Mucosa of rectum (tissue), 2 donors: ENCODE measurements at regions not wholly inside any gene's neighbourhood (a gene's known extent, or its start where the extent isn't known, plus 50 kb on each side); places are given as distances from the start of the nearest gene placed in this dataset.

ENCODE experiments used
- H3K27ac ChIP-seq, 2 donors: one replicate each; pipeline ENCODE4 v1.7.0; 2013; ENCODE audit warnings: inconsistent platforms in 2 of 2, low read depth in 2 of 2, low read length in 2 of 2
- H3K27me3 ChIP-seq, 2 donors: one replicate each; pipeline ENCODE4 v1.7.0; 2013; ENCODE audit warnings: low read length in 2 of 2; ENCODE audit not compliant: control insufficient read depth in 2 of 2, insufficient read depth in 2 of 2
- H3K36me3 ChIP-seq, 2 donors: one replicate each; pipeline ENCODE4 v1.7.0; 2013; ENCODE audit warnings: low read length in 2 of 2; ENCODE audit not compliant: control insufficient read depth in 2 of 2, insufficient read depth in 2 of 2
- H3K4me1 ChIP-seq, 2 donors: one replicate each; pipeline ENCODE4 v1.7.0; 2013; ENCODE audit warnings: low read length in 2 of 2, mild to moderate bottlenecking in 1 of 2; ENCODE audit not compliant: control insufficient read depth in 2 of 2, insufficient read depth in 2 of 2
- H3K4me3 ChIP-seq, 2 donors: one replicate each; pipeline ENCODE4 v1.7.0; 2013; ENCODE audit warnings: low read length in 2 of 2
- H3K9ac ChIP-seq, 2 donors: one replicate each; pipeline ENCODE4 v1.7.0; 2013; ENCODE audit warnings: low read length in 2 of 2, low read depth in 1 of 2, mild to moderate bottlenecking in 1 of 2
- H3K9me3 ChIP-seq, 2 donors: one replicate each; pipeline ENCODE4 v1.7.0; 2013; ENCODE audit warnings: low read length in 2 of 2; ENCODE audit not compliant: control insufficient read depth in 2 of 2
- donor health status: healthy.
- donor health status: Normal muscosa, but diverticular disease.

DNA sequence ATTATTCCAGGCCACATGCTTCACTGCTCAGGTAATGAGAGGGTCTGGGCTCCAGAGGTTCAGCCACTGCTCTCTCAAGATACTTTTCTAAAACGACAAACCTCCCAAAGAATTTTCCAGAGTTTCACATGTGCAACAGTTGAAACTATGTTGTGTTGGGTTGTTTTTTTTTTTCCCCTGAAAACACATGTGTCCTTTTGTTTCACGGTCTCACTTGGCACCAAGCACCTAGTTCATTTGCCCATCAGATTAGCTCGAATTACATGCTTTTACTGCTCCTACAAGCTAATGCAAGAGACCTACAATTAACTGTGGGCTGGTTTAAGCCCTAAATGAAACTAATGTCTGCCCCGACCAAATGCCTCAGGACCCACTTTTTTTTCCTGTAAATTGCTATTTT, 313.3 kb downstream of the FGFR2 start:
- Histone ChIP-seq H3K4me1 (peaks cover 20 to 46% of the 10 kb centered on the region in 2 donors), H3K4me3 (no peak overlapping the region), H3K9me3 (no peaks in the 10 kb centered on the region), H3K27me3 (no peaks in the 10 kb centered on the region), H3K9ac (no peak overlapping the region), H3K27ac (peak overlapping the region; percentile 26 to 44), H3K36me3 (no peaks in the 10 kb centered on the region)

- Histone ChIP-seq H3K4me3 (no peak overlapping the region), H3K27me3 (no peaks in the 10 kb centered on the region), H3K9ac (no peak overlapping the region), H3K4me1 (peaks cover 20 to 45% of the 10 kb centered on the region in 2 donors), H3K36me3 (no peaks in the 10 kb centered on the region), H3K9me3 (no peaks in the 10 kb centered on the region), H3K27ac (no peak overlapping the region)
Observed at GRCh38 chr10:121285406-121286196, 312.6 kb downstream of the FGFR2 start.

- H3K36me3 ChIP-seq: no peaks in the 10 kb centered on the region
- no peak overlapping the region for H3K4me3 ChIP-seq
- no peaks in the 10 kb centered on the region for H3K9me3 ChIP-seq
- no peaks in the 10 kb centered on the region for H3K27me3 ChIP-seq
- no peak overlapping the region for H3K9ac ChIP-seq
- H3K27ac ChIP-seq: peak overlapping the region in 1 of 2 donors; percentile 17
- peaks cover 25 to 39% of the 10 kb centered on the region in 2 donors for H3K4me1 ChIP-seq
Observed at GRCh38 chr10:121288011-121288410, 310.2 kb downstream of the FGFR2 start.

DNA sequence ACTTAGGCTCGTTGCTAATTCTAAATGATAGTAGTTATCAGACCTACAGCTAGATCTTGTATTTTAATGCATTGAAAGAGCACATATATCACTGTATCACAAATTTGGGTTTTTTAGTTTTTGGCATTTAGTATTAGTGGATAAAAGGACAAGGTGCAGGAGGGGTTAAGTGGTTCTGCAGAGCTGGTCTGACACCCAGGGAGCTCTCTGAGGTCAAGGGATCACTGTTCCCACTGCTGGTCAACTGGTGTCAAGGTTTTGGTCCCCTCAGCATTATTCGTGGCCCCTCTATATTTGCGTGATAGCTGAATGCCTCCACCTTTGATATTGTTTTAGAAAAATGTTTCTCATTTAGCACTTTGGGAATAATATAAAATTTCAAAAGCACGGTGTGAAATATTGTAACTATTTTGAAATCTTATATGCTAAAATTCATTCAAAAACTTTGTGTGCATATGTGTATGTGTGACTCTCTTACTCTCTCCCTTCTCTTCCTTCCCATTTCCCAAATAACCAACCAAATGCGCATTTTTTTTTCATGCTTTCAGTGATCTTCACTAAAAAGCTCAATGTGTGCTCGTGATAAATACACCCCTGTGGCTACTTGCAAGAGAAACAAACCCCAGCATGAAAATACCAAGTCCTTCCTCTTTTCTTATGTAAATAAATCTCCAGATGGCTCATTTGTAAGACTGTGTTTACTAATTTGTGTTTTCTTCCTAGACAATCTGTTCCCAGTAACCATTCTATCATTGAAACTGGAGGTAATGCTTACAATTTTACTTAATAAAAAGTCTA, 309.2 kb downstream of the FGFR2 start:
- Histone ChIP-seq H3K36me3 (no peaks in the 10 kb centered on the region), H3K9ac (no peak overlapping the region), H3K27ac (no peak overlapping the region), H3K9me3 (no peaks in the 10 kb centered on the region), H3K27me3 (no peaks in the 10 kb centered on the region), H3K4me1 (peaks cover 25 to 33% of the 10 kb centered on the region in 2 donors), H3K4me3 (no peak overlapping the region)

GRCh38 chr10:121289800-121290199, 308.4 kb downstream of the FGFR2 start:
- Histone ChIP-seq H3K4me3 (no peak overlapping the region), H3K27me3 (no peaks in the 10 kb centered on the region), H3K36me3 (no peaks in the 10 kb centered on the region), H3K9ac (no peak overlapping the region), H3K4me1 (peaks cover 25% of the 10 kb centered on the region in 2 donors), H3K9me3 (no peaks in the 10 kb centered on the region), H3K27ac (no peak overlapping the region)

DNA sequence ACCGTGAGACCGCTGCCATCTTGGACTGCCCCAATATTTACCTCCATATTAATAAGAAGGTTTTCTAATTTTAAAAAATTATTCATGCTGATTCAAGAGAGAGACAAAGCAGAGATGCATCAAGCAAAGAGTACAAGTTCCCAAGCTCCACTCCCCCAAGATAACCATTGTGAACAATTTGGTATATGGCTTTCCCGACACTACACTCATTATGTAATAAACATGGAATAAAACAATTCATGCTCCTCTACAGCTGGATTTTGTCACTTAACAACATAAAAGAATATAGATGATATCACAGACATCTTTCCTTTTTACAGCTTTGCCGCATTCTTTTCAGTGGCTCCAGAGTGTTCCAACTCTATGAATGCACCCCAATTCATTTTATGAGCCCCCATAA, 307.6 kb downstream of the FGFR2 start:
- no peaks in the 10 kb centered on the region for H3K9me3 ChIP-seq
- H3K4me3 ChIP-seq: no peak overlapping the region
- no peaks in the 10 kb centered on the region for H3K27me3 ChIP-seq
- H3K9ac ChIP-seq: no peak overlapping the region
- peak overlapping the region in 1 of 2 donors; percentile 26 for H3K27ac ChIP-seq
- peaks cover 20 to 24% of the 10 kb centered on the region in 2 donors for H3K4me1 ChIP-seq
- H3K36me3 ChIP-seq: no peaks in the 10 kb centered on the region

DNA sequence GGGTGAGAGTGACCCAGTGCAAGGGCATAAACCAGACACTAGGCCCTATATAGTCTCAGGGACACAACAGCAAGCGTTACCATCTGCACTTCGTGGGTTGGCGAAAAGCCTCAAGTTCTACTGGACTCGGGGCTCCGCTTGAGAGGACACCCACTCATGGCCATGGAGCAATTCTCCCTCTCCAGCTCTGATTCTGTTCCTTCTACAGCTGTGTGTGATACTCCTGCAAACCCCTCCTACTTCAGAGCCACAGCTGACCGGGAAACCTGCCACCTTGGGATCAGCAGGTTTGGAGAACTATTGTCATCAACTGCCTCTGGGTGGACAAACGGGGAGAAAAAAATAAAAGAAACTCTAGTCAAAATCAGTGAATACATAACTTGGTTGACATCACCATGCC, 306.9 kb downstream of the FGFR2 start:
- Histone ChIP-seq H3K4me1 (peaks cover 20% of the 10 kb centered on the region in 2 donors), H3K27ac (peak overlapping the region in 1 of 2 donors; percentile 52), H3K9me3 (no peaks in the 10 kb centered on the region), H3K9ac (no peak overlapping the region), H3K27me3 (no peaks in the 10 kb centered on the region), H3K4me3 (no peak overlapping the region), H3K36me3 (no peaks in the 10 kb centered on the region)

DNA sequence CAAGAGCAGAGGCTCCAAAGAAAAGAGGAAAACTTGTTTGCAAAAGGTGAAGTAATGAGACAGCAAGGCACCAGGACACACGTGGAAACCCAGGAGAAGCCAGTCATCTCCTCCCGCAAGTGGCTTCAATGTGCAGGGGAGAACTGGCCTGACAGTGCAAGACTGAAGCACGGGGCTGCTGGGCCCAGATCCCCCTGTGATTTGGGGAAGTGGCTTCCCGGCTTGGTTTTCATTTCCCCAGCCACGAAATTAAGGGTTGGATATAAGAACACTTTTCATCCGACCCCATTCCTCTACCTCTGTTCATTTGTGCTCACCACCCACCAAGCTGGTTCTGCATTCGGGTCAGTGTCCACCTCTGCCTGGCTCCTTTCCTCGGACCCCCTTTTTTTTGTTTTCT, 306.4 kb downstream of the FGFR2 start:
- H3K4me1 ChIP-seq: peaks cover 20% of the 10 kb centered on the region in 2 donors

GRCh38 chr10:121292321-121292720, 305.9 kb downstream of the FGFR2 start:
- no peak overlapping the region for H3K4me3 ChIP-seq
- no peaks in the 10 kb centered on the region for H3K27me3 ChIP-seq
- H3K9me3 ChIP-seq: no peaks in the 10 kb centered on the region
- no peaks in the 10 kb centered on the region for H3K36me3 ChIP-seq
- no peak overlapping the region for H3K9ac ChIP-seq
- peak overlapping the region in 1 of 2 donors; percentile 3 for H3K27ac ChIP-seq
- H3K4me1 ChIP-seq: peaks cover 18 to 20% of the 10 kb centered on the region in 2 donors

More for the DNA sequence above, 306.4 kb downstream of the FGFR2 start:
- Histone ChIP-seq H3K27me3 (no peaks in the 10 kb centered on the region), H3K9ac (no peak overlapping the region), H3K27ac (peak overlapping the region in 1 of 2 donors; percentile 3), H3K36me3 (no peaks in the 10 kb centered on the region), H3K4me3 (no peak overlapping the region), H3K9me3 (no peaks in the 10 kb centered on the region)

DNA sequence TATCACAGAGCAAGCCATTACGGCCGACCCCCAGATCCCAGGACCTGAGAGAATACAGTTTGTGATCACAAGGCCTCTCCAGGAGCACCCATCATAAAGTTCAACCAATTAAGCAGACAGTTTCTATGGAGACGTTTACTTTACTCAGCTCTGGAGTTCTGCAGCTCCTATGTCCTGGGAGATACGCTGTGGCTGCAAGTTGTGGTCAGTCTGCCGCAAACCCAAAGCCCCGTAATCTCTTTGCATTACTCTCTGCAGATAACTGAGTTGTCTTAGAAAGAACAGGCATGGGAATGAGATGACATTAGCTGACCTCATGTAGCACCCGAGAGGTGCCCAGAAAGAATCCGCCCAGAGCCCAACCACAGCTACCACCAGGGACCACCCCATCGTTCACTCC, 305.1 kb downstream of the FGFR2 start:
- Histone ChIP-seq H3K4me1 (peaks cover 10 to 16% of the 10 kb centered on the region in 2 donors), H3K9me3 (no peaks in the 10 kb centered on the region), H3K9ac (no peak overlapping the region), H3K36me3 (no peaks in the 10 kb centered on the region), H3K4me3 (no peak overlapping the region), H3K27me3 (no peaks in the 10 kb centered on the region), H3K27ac (no peak overlapping the region)
